ENCODE measurements at regions not wholly inside any gene's neighbourhood (a gene's known extent, or its start where the extent isn't known, plus 50 kb on each side); places are given as distances from the start of the nearest gene placed in this dataset.

GRCh38 chr5:28380167-28380566, 1341.8 kb upstream of the CDH9 start:
- POLR2A ChIA-PET (ENCODE audit: low non-redundant PET): no interaction called here
- no peak overlapping the region for H3K27ac ChIP-seq
- no peak for TF ChIP-seq CTCF (conservative IDR thresholded peaks at IDR 0.05; ENCODE audit: low read depth)
- CTCF ChIA-PET: no interaction called here
- no peak for DNase-seq (ENCODE audit: low spot score)

- peak; percentile 61 for DNase-seq (ENCODE audit: low spot score)
- no peak for TF ChIP-seq CTCF (conservative IDR thresholded peaks at IDR 0.05; ENCODE audit: low read depth)
- peak overlapping the region; percentile 34; the same call in 1 of the 2 replicates for H3K27ac ChIP-seq
- CTCF ChIA-PET: no interaction called here
- POLR2A ChIA-PET (ENCODE audit: low non-redundant PET): no interaction called here
Observed at GRCh38 chr5:28374492-28374967, 1336.1 kb upstream of the CDH9 start.

- ChIA-PET CTCF (no interaction called here), POLR2A (ENCODE audit: low non-redundant PET) (interaction anchor here (0.7 kb wide), 1 partner anchor 57 kb away, joined by 3 read pairs; no protein-coding TSS in a partner anchor)
- DNase-seq (ENCODE audit: low spot score): no peak
- H3K27ac ChIP-seq: no peak overlapping the region
- TF ChIP-seq CTCF (conservative IDR thresholded peaks at IDR 0.05; ENCODE audit: low read depth): no peak
Observed at GRCh38 chr5:28370896-28371295, 1332.5 kb upstream of the CDH9 start.

GRCh38 chr5:28369418-28369817, 1331.0 kb upstream of the CDH9 start:
- TF ChIP-seq CTCF (conservative IDR thresholded peaks at IDR 0.05; ENCODE audit: low read depth): no peak
- POLR2A ChIA-PET (ENCODE audit: low non-redundant PET): no interaction called here
- DNase-seq (ENCODE audit: low spot score): no peak

GRCh38 chr5:28355831-28356230, 1317.4 kb upstream of the CDH9 start:
- no peak for DNase-seq (ENCODE audit: low spot score)
- ChIA-PET CTCF (interaction anchor here (0.6 kb wide), 1 partner anchor 419 kb away, joined by 3 read pairs; no protein-coding TSS in a partner anchor), POLR2A (ENCODE audit: low non-redundant PET) (no interaction called here)
- H3K27ac ChIP-seq: no peak overlapping the region
- TF ChIP-seq CTCF (conservative IDR thresholded peaks at IDR 0.05; ENCODE audit: low read depth): no peak

More at GRCh38 chr5:28369418-28369817, 1331.0 kb upstream of the CDH9 start:
- CTCF ChIA-PET: no interaction called here
- H3K27ac ChIP-seq: no peak overlapping the region

GRCh38 chr5:28346696-28347095, 1308.3 kb upstream of the CDH9 start:
- ChIA-PET POLR2A (ENCODE audit: low non-redundant PET) (no interaction called here), CTCF (interaction anchor here (0.6 kb wide), 1 partner anchor 230 kb away, joined by 3 read pairs; no protein-coding TSS in a partner anchor)
- H3K27ac ChIP-seq: no peak overlapping the region
- no peak for DNase-seq (ENCODE audit: low spot score)
- no peak for TF ChIP-seq CTCF (conservative IDR thresholded peaks at IDR 0.05; ENCODE audit: low read depth)
